K562 (cell line): ENCODE measurements at regions not wholly inside any gene's neighbourhood (a gene's known extent, or its start where the extent isn't known, plus 50 kb on each side); places are given as distances from the start of the nearest gene placed in this dataset.

Experiments
- ATAC-seq: fragments of 200-7000 bp; cut with Tn5 transposase; 3 replicates; pipeline ENCODE4 v1.9.1; 2020; ENCODE audit warnings: moderate library complexity
- BruUV-seq: library from RNA; stranded (reverse); fragments of 400-500 nt; replicated peaks from 2 replicates; lab custom pipeline; 2021; lab: Mats Ljungman, UMichigan
- CTCF ChIA-PET: fragments of 300-600 bp; formaldehyde crosslinking; extraction: SDS; loops from one replicate; lab custom pipeline; 2021; ENCODE audit warnings: low intra/inter-chr PET ratio; lab: Yijun Ruan, JAX
- POLR2A ChIA-PET: fragments of 300-600, 350-650 bp; sonication (Branson Sonifier 250); formaldehyde crosslinking; extraction: SDS; loops from one replicate; lab custom pipeline; 2021; ENCODE audit warnings: antibody characterized with exemption, inconsistent platforms; lab: Yijun Ruan, JAX
- DNase-seq, 4 experiments: peaks; one replicate each; pipeline versions ENCODE4 v3.0.0 to v3.0.0-alpha.2; 2011 to 2018; ENCODE audit warnings: low spot score in 3 of 4, mixed read lengths in 3 of 4; ENCODE audit errors: extremely low read depth in 1 of 4
- FAIRE-seq: peaks from 2 replicates; lab custom pipeline; 2011; peaks lifted over from hg19 to GRCh38; lab: Jason Lieb, UNC
- H2AFZ ChIP-seq: 2 replicates; pipeline ENCODE4 v1.6.0; 2011; ENCODE audit warnings: low read depth, low read length, control low read depth, inconsistent platforms
- H3K27ac ChIP-seq: fragments of 200-600 bp; 3 replicates; pipeline ENCODE4 v1.8.0; 2011; ENCODE audit warnings: low read depth, mild to moderate bottlenecking, control low read depth, inconsistent platforms, low read length, moderate library complexity, mixed read lengths; ENCODE audit errors: extremely low read depth
- H3K27me3 ChIP-seq, 2 experiments: fragments of 300-600 bp in 1 of 2; 2 replicates in 1 of 2; 3 replicates in 1 of 2; pipeline versions ENCODE4 v1.6.0 to v1.8.0; 2011; ENCODE audit warnings: inconsistent platforms in 2 of 2, low read length in 2 of 2, mild to moderate bottlenecking in 1 of 2, mixed read lengths in 1 of 2, moderate library complexity in 1 of 2; ENCODE audit not compliant: control insufficient read depth in 2 of 2, insufficient read depth in 2 of 2
- H3K36me3 ChIP-seq: fragments of 300-600 bp; 3 replicates; pipeline ENCODE4 v1.8.0; 2011; ENCODE audit warnings: mild to moderate bottlenecking, low read length, inconsistent platforms; ENCODE audit not compliant: control insufficient read depth, insufficient read depth
- H3K4me1 ChIP-seq, 2 experiments: fragments of 200-600 bp in 1 of 2; replicated peaks in 1 of 2; 2 replicates in 1 of 2; 3 replicates in 1 of 2; pipeline versions ENCODE4 v1.5.1 to v1.8.0; 2011; ENCODE audit warnings: inconsistent platforms in 2 of 2, low read length in 2 of 2, mild to moderate bottlenecking in 1 of 2, mixed read lengths in 1 of 2, moderate library complexity in 1 of 2; ENCODE audit not compliant: control insufficient read depth in 2 of 2, insufficient read depth in 2 of 2
- H3K4me2 ChIP-seq: 2 replicates; pipeline ENCODE4 v1.6.1; 2011; ENCODE audit warnings: low read length, control low read depth, inconsistent platforms, mixed read lengths; ENCODE audit not compliant: insufficient read depth
- H3K4me3 ChIP-seq: fragments of 200-600 bp; sonication (generic), shearing (Covaris generic); 2 replicates; pipeline ENCODE4 v1.5.1; 2016; ENCODE audit warnings: control low read depth, inconsistent platforms
- H3K79me2 ChIP-seq: fragments of 200-600 bp; 3 replicates; pipeline ENCODE4 v1.8.0; 2011; ENCODE audit warnings: low read length, inconsistent platforms; ENCODE audit not compliant: control insufficient read depth, insufficient read depth
- H3K9ac ChIP-seq, 2 experiments: 2 replicates each; pipeline versions ENCODE4 v1.6.0 to v1.6.1; 2011; ENCODE audit warnings: low read depth in 2 of 2, low read length in 2 of 2, control low read depth in 1 of 2, inconsistent platforms in 1 of 2, mild to moderate bottlenecking in 1 of 2, mixed read lengths in 1 of 2; ENCODE audit not compliant: insufficient read depth in 1 of 2
- H3K9me1 ChIP-seq: one replicate; pipeline ENCODE4 v1.6.0; 2011; ENCODE audit warnings: inconsistent platforms, mild to moderate bottlenecking, low read length, moderate library complexity; ENCODE audit not compliant: control insufficient read depth, insufficient read depth
- H3K9me3 ChIP-seq: replicated peaks from 2 replicates; pipeline ENCODE4 v1.5.1; 2011; ENCODE audit warnings: low read depth, low read length, inconsistent platforms; ENCODE audit not compliant: control insufficient read depth, insufficient read depth
- H4K20me1 ChIP-seq: replicated peaks from 2 replicates; pipeline ENCODE4 v1.6.1; 2011; ENCODE audit warnings: low read length, inconsistent platforms, mixed read lengths; ENCODE audit not compliant: control insufficient read depth, insufficient read depth
- CREBBP ChIP-seq: IDR thresholded peaks from one replicate; pipeline ENCODE4 v1.6.1; 2012; ENCODE audit warnings: low read depth, mild to moderate bottlenecking, control low read depth, inconsistent platforms, low read length
- DDX20 ChIP-seq: fragments of 450-650 bp; IDR thresholded peaks from 2 replicates; pipeline ENCODE4 v1.6.1; 2016; ENCODE audit warnings: missing genetic modification characterization, low read depth, mild to moderate bottlenecking, missing compliant biosample characterization, moderate library complexity
- HEY1 ChIP-seq: fragments of 250-450 bp; sonication (Bioruptor Pico); IDR thresholded peaks from 2 replicates; pipeline ENCODE4 v1.5.0; 2020; ENCODE audit warnings: mild to moderate bottlenecking, moderate library complexity, borderline replicate concordance
- IRF2 ChIP-seq: sonication (generic); formaldehyde crosslinking; IDR thresholded peaks from 2 replicates; pipeline ENCODE4 v1.8.1; 2022; ENCODE audit warnings: mild to moderate bottlenecking, missing genetic modification reagents
- MIER1 ChIP-seq: fragments of 450-650 bp; IDR thresholded peaks from 2 replicates; pipeline ENCODE4 v1.6.1; 2016; ENCODE audit warnings: antibody characterized with exemption, mild to moderate bottlenecking, low read depth
- RAD21 ChIP-seq, 2 experiments: fragments of 250-450 bp in 1 of 2; fragments of 450-650 bp in 1 of 2; sonication (Bioruptor Pico) in 1 of 2; formaldehyde crosslinking in 1 of 2; IDR thresholded peaks in 1 of 2; conservative IDR thresholded peaks in 1 of 2; 2 replicates each; pipeline versions ENCODE4 v1.4.0 to v1.8.0; 2020 to 2022; ENCODE audit warnings: mild to moderate bottlenecking in 2 of 2, moderate library complexity in 1 of 2
- RBM14 ChIP-seq: fragments of 200-400 bp; formaldehyde crosslinking; IDR thresholded peaks from 2 replicates; pipeline ENCODE4 v1.6.1; 2018; ENCODE audit warnings: low read depth, mild to moderate bottlenecking, low read length, moderate library complexity, borderline replicate concordance; ENCODE audit not compliant: insufficient read depth
- SMC3 ChIP-seq: conservative IDR thresholded peaks from 2 replicates; pipeline ENCODE4 v1.6.1; 2011; ENCODE audit warnings: low read depth, low read length, improper control_type of control experiment; ENCODE audit not compliant: insufficient read depth
- ZNF124 ChIP-seq: sonication (generic); formaldehyde crosslinking; IDR thresholded peaks from 2 replicates; pipeline ENCODE4 v1.8.1; 2022; ENCODE audit warnings: missing genetic modification reagents
- ZNF408 ChIP-seq: fragments of 250-450 bp; sonication (Bioruptor Pico); IDR thresholded peaks from 2 replicates; pipeline ENCODE4 v1.4.0; 2020; ENCODE audit warnings: low read depth, mild to moderate bottlenecking, moderate library complexity
- ZNF507 ChIP-seq: conservative IDR thresholded peaks from 2 replicates; pipeline ENCODE4 v1.6.1; 2017; ENCODE audit warnings: missing genetic modification characterization, missing compliant biosample characterization
- WGBS: fragments of 100-300 bp; shearing (Covaris generic); methylation state at CpG from one replicate; pipeline ENCODE4 v1.1.6; 2016; ENCODE audit warnings: low coverage, mixed read lengths; ENCODE audit not compliant: insufficient coverage; ENCODE audit errors: missing lambda C conversion rate; 5-methylcytosine and 5-hydroxymethylcytosine counted together
- in situ Hi-C: fragments of 300-500 bp; cut with MboI; formaldehyde crosslinking; loops from 4 replicates; pipeline ENCODE4 v1.15.0; 2018; ENCODE audit warnings: inconsistent platforms, mixed read lengths
- intact Hi-C: fragments of 100-400 bp; cut with micrococcal nuclease; formaldehyde crosslinking; loops from 2 replicates; pipeline ENCODE4 v1.14.2; 2022
- TF ChIP-seq, protein P1 (sequence below), 3 experiments: fragments of 200-800 bp in 1 of 3; fragments of 250-450 bp in 1 of 3; fragments of 450-650 bp in 1 of 3; sonication (Bioruptor Pico) in 1 of 3; sonication (Bioruptor generic) in 1 of 3; formaldehyde crosslinking in 1 of 3; IDR thresholded peaks; 2 replicates each; pipeline versions ENCODE4 v1.6.1 to v1.8.0; 2016 to 2022; ENCODE audit warnings: mild to moderate bottlenecking in 2 of 3, missing genetic modification characterization in 2 of 3, missing compliant biosample characterization in 1 of 3, moderate library complexity in 1 of 3
- TF ChIP-seq, protein P2 (sequence below): sonication (generic); formaldehyde crosslinking; IDR thresholded peaks from 2 replicates; pipeline ENCODE4 v1.8.1; 2023; ENCODE audit warnings: missing genetic modification reagents, mild to moderate bottlenecking, borderline replicate concordance

DNA sequence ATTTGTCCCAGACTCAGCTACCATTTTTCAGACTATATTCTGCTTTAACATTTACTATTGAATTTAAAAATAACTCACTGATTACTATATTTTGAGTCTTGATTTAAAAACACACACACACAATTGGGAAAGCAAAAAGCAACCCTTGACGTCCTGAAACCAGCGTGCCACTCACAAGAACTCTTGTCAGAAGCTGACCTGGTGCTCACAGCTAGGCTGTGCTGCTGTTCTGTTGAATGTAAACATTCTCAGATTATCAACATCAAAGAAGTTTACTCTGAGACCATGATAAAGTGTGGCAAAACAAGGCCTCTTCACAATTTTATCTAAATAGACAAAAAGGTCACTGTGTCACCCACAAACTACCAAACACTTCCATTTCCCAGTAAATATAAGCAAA, 62.6 kb upstream of the CACNA2D1 start (continued):
- TF ChIP-seq, protein P1, sequence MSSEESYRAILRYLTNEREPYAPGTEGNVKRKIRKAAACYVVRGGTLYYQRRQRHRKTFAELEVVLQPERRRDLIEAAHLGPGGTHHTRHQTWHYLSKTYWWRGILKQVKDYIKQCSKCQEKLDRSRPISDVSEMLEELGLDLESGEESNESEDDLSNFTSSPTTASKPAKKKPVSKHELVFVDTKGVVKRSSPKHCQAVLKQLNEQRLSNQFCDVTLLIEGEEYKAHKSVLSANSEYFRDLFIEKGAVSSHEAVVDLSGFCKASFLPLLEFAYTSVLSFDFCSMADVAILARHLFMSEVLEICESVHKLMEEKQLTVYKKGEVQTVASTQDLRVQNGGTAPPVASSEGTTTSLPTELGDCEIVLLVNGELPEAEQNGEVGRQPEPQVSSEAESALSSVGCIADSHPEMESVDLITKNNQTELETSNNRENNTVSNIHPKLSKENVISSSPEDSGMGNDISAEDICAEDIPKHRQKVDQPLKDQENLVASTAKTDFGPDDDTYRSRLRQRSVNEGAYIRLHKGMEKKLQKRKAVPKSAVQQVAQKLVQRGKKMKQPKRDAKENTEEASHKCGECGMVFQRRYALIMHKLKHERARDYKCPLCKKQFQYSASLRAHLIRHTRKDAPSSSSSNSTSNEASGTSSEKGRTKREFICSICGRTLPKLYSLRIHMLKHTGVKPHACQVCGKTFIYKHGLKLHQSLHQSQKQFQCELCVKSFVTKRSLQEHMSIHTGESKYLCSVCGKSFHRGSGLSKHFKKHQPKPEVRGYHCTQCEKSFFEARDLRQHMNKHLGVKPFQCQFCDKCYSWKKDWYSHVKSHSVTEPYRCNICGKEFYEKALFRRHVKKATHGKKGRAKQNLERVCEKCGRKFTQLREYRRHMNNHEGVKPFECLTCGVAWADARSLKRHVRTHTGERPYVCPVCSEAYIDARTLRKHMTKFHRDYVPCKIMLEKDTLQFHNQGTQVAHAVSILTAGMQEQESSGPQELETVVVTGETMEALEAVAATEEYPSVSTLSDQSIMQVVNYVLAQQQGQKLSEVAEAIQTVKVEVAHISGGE (CRISPR knock-in tag; IDR thresholded peaks at IDR 0.05) = no peak
- TF ChIP-seq RBM14 (no peak), ZNF124 (CRISPR knock-in tag) (no peak), RAD21 (CRISPR knock-in tag; conservative IDR thresholded peaks at IDR 0.05 in 1 of 2, IDR thresholded peaks at IDR 0.05 in 1 of 2) (no peak)
- TF ChIP-seq, all 486 proteins: peak for 0

DNA sequence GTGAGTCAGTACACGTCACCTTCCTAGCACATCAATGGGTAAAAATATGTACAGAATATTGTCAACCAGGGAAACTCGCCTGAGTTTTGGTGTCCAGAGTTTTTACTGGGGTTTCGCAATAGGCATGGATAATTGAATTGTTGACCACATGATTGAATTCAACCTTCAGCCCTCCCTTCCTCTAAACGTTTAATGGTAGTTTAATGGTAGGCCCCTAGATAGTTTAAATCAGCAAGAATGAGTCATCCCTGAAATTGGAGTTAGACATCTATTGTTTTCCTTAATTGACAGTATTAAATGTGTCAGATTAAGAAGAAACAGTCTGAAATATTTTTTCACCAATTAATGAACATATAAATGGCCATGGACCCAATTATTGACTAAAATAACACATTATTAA, 57.8 kb upstream of the CACNA2D1 start:
- Histone ChIP-seq H3K9me1 (no peaks in the 10 kb centered on the region), H3K36me3 (no peaks in the 10 kb centered on the region), H3K27me3 (no peaks in the 10 kb centered on the region), H3K9ac (no peak overlapping the region), H3K4me1 (no peaks in the 10 kb centered on the region), H2AFZ (no peak overlapping the region), H3K27ac (no peak overlapping the region), H3K79me2 (no peaks in the 10 kb centered on the region), H4K20me1 (no peaks in the 10 kb centered on the region), H3K9me3 (no peaks in the 10 kb centered on the region), H3K4me2 (no peak overlapping the region), H3K4me3 (no peak overlapping the region)
- no peak for ATAC-seq
- no TSS peak for BruUV-seq
- no peak for DNase-seq
- intact Hi-C loops (no loop called here), in situ Hi-C loops (no loop called here)
- 4% methylated on average over 4 of the region's 4 CpGs for WGBS
- no peak for FAIRE-seq
- ChIA-PET POLR2A (no interaction called here), CTCF (no interaction called here)
- TF ChIP-seq CREBBP (no peak), SMC3 (no peak), HEY1 (CRISPR knock-in tag) (no peak), DDX20 (tag) (no peak), IRF2 (CRISPR knock-in tag) (no peak), MIER1 (no peak), ZNF408 (no peak), ZNF507 (tag) (no peak)
- TF ChIP-seq, protein P2, sequence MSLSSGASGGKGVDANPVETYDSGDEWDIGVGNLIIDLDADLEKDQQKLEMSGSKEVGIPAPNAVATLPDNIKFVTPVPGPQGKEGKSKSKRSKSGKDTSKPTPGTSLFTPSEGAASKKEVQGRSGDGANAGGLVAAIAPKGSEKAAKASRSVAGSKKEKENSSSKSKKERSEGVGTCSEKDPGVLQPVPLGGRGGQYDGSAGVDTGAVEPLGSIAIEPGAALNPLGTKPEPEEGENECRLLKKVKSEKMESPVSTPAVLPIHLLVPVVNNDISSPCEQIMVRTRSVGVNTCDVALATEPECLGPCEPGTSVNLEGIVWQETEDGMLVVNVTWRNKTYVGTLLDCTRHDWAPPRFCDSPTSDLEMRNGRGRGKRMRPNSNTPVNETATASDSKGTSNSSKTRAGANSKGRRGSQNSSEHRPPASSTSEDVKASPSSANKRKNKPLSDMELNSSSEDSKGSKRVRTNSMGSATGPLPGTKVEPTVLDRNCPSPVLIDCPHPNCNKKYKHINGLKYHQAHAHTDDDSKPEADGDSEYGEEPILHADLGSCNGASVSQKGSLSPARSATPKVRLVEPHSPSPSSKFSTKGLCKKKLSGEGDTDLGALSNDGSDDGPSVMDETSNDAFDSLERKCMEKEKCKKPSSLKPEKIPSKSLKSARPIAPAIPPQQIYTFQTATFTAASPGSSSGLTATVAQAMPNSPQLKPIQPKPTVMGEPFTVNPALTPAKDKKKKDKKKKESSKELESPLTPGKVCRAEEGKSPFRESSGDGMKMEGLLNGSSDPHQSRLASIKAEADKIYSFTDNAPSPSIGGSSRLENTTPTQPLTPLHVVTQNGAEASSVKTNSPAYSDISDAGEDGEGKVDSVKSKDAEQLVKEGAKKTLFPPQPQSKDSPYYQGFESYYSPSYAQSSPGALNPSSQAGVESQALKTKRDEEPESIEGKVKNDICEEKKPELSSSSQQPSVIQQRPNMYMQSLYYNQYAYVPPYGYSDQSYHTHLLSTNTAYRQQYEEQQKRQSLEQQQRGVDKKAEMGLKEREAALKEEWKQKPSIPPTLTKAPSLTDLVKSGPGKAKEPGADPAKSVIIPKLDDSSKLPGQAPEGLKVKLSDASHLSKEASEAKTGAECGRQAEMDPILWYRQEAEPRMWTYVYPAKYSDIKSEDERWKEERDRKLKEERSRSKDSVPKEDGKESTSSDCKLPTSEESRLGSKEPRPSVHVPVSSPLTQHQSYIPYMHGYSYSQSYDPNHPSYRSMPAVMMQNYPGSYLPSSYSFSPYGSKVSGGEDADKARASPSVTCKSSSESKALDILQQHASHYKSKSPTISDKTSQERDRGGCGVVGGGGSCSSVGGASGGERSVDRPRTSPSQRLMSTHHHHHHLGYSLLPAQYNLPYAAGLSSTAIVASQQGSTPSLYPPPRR (CRISPR knock-in tag) = no peak
